ENCODE measurements at regions not wholly inside any gene's neighbourhood (a gene's known extent, or its start where the extent isn't known, plus 50 kb on each side); places are given as distances from the start of the nearest gene placed in this dataset.

GRCh38 chr5:20241351-20241750 is 253.4 kb upstream of the CDH18 start:
- no peaks in the 10 kb centered on the region for H3K4me1 Mint-ChIP-seq
- H3K27me3 Mint-ChIP-seq (ENCODE audit: low read depth) = no peaks in the 10 kb centered on the region; the same call in 1 of the 2 replicates
- ATAC-seq (no peak), DNase-seq (ENCODE audit: low spot score) (no peak)
- no peaks in the 10 kb centered on the region for H3K36me3 Mint-ChIP-seq
- TF ChIP-seq ZNF425 (CRISPR knock-in tag; conservative IDR thresholded peaks at IDR 0.05) = no peak
- no peak for TF ChIP-seq MAX (CRISPR knock-in tag; IDR thresholded peaks at IDR 0.05)
- TF ChIP-seq ERG (CRISPR knock-in tag; IDR thresholded peaks at IDR 0.05) = no peak
- no peak for TF ChIP-seq TCF7 (CRISPR knock-in tag; IDR thresholded peaks at IDR 0.05; ENCODE audit: low read depth)
- no peak for TF ChIP-seq ZNF512 (CRISPR knock-in tag; IDR thresholded peaks at IDR 0.05; ENCODE audit: borderline replicate concordance)
- no peak for TF ChIP-seq NFE2L1 (CRISPR knock-in tag; IDR thresholded peaks at IDR 0.05)
- no peak for TF ChIP-seq SOX15 (CRISPR knock-in tag; IDR thresholded peaks at IDR 0.05)
- TF ChIP-seq PREB (CRISPR knock-in tag; IDR thresholded peaks at IDR 0.05; ENCODE audit: borderline replicate concordance) = no peak
- no peak for TF ChIP-seq ELF4 (CRISPR knock-in tag; IDR thresholded peaks at IDR 0.05; ENCODE audit: low read depth)
- TF ChIP-seq ZMAT4 (CRISPR knock-in tag; IDR thresholded peaks at IDR 0.05) = no peak
- TF ChIP-seq ZNF396 (CRISPR knock-in tag; IDR thresholded peaks at IDR 0.05; ENCODE audit: borderline replicate concordance) = no peak
- no peak overlapping the region for H3K27ac Mint-ChIP-seq
- ChIA-PET CTCF (interaction anchor here (1.3 kb wide), 1 partner anchor 9 kb away, joined by 3 read pairs; no protein-coding TSS in a partner anchor), POLR2A (no interaction called here)
- no peaks in the 10 kb centered on the region for H3K9me3 Mint-ChIP-seq
- H3K4me3 Mint-ChIP-seq = no peak overlapping the region

- Mint-ChIP-seq H3K4me1 (no peaks in the 10 kb centered on the region), H3K27me3 (ENCODE audit: low read depth) (no peaks in the 10 kb centered on the region), H3K4me3 (no peak overlapping the region), H3K27ac (no peak overlapping the region), H3K36me3 (no peaks in the 10 kb centered on the region), H3K9me3 (no peaks in the 10 kb centered on the region; the same call in 1 of the 2 replicates)
- ATAC-seq = no peak
- POLR2A ChIA-PET = no interaction called here
- CTCF ChIA-PET = no interaction called here
- DNase-seq (ENCODE audit: low spot score) = no peak
- TF ChIP-seq E2F4 (CRISPR knock-in tag; IDR thresholded peaks at IDR 0.05; ENCODE audit: borderline replicate concordance, low read depth) (no peak), ZMAT4 (CRISPR knock-in tag; IDR thresholded peaks at IDR 0.05) (no peak), ZNF138 (CRISPR knock-in tag; conservative IDR thresholded peaks at IDR 0.05) (no peak), ZNF281 (CRISPR knock-in tag; IDR thresholded peaks at IDR 0.05) (no peak), ZNF263 (CRISPR knock-in tag; IDR thresholded peaks at IDR 0.05; ENCODE audit: low read depth) (no peak), AR (CRISPR knock-in tag; IDR thresholded peaks at IDR 0.05) (no peak), ZNF416 (CRISPR knock-in tag; IDR thresholded peaks at IDR 0.05) (no peak), NR3C1 (CRISPR knock-in tag; conservative IDR thresholded peaks at IDR 0.05; ENCODE audit: low read depth) (no peak), TCF7 (CRISPR knock-in tag; IDR thresholded peaks at IDR 0.05; ENCODE audit: low read depth) (no peak), SMAD3 (CRISPR knock-in tag; IDR thresholded peaks at IDR 0.05; ENCODE audit: borderline replicate concordance) (no peak), ESRRA (CRISPR knock-in tag; IDR thresholded peaks at IDR 0.05; ENCODE audit: borderline replicate concordance) (no peak)
Measured at GRCh38 chr5:20231040-20231439, 243.0 kb upstream of the CDH18 start.
